IMR-90 (cell line): ENCODE measurements at regions not wholly inside any gene's neighbourhood (a gene's known extent, or its start where the extent isn't known, plus 50 kb on each side); places are given as distances from the start of the nearest gene placed in this dataset. TPM values are rescaled to one million over a fixed set of nuclear protein-coding genes. Genes with fewer than 3 reads are reported as not detected.

Experiments
- ATAC-seq: fragments of 200-7000 bp; cut with Tn5 transposase; 2 replicates; pipeline ENCODE4 v1.9.1; 2020; ENCODE audit warnings: low read depth, mild to moderate bottlenecking, moderate library complexity
- BruUV-seq: library from RNA; stranded (reverse); fragments of 400-500 nt; replicated peaks from 2 replicates; lab custom pipeline; 2021; lab: Mats Ljungman, UMichigan
- CTCF ChIA-PET: fragments of 300-600 bp; formaldehyde crosslinking; extraction: SDS; loops from one replicate; lab custom pipeline; 2021; ENCODE audit warnings: antibody characterized with exemption; lab: Yijun Ruan, JAX
- POLR2A ChIA-PET: fragments of 300-600 bp; sonication (Branson Sonifier 250); formaldehyde crosslinking; loops from one replicate; lab custom pipeline; 2022; ENCODE audit warnings: antibody characterized with exemption; ENCODE audit not compliant: unreplicated experiment; lab: Charles Lee
- DNase-seq: peaks from one replicate; pipeline ENCODE4 v3.0.0; 2013
- H2AFZ ChIP-seq: replicated peaks from 2 replicates; pipeline ENCODE3; 2013; ENCODE audit warnings: low read length, mild to moderate bottlenecking; ENCODE audit not compliant: poor library complexity
- H2AK5ac ChIP-seq: 2 replicates; pipeline ENCODE4 v1.6.1; 2013; ENCODE audit warnings: low read depth, low read length, inconsistent platforms
- H2AK9ac ChIP-seq: replicated peaks from 2 replicates; pipeline ENCODE3; 2013; ENCODE audit warnings: mild to moderate bottlenecking, low read depth, low read length, moderate library complexity; ENCODE audit not compliant: poor library complexity
- H2BK120ac ChIP-seq: 2 replicates; pipeline ENCODE4 v1.6.1; 2013; ENCODE audit warnings: low read depth, low read length, inconsistent platforms
- H2BK15ac ChIP-seq: 3 replicates; pipeline ENCODE4 v1.6.1; 2013; ENCODE audit warnings: low read depth, low read length, inconsistent platforms
- H2BK20ac ChIP-seq: 2 replicates; pipeline ENCODE4 v1.6.1; 2013; ENCODE audit warnings: low read depth, mild to moderate bottlenecking, inconsistent platforms, low read length, moderate library complexity
- H2BK5ac ChIP-seq: 2 replicates; pipeline ENCODE4 v1.6.1; 2013; ENCODE audit warnings: mild to moderate bottlenecking, low read depth, low read length, inconsistent platforms; ENCODE audit not compliant: poor library complexity, severe bottlenecking
- H3K14ac ChIP-seq: replicated peaks from 2 replicates; pipeline ENCODE4 v1.6.1; 2013; ENCODE audit warnings: low read depth, low read length, inconsistent platforms
- H3K18ac ChIP-seq: 2 replicates; pipeline ENCODE4 v1.6.1; 2013; ENCODE audit warnings: low read depth, low read length, control low read depth
- H3K23ac ChIP-seq: 2 replicates; pipeline ENCODE4 v1.6.1; 2013; ENCODE audit warnings: low read depth, low read length, inconsistent platforms
- H3K27ac ChIP-seq: 2 replicates; pipeline ENCODE4 v1.5.1; 2013; ENCODE audit warnings: mild to moderate bottlenecking, control low read depth, low read length; ENCODE audit not compliant: insufficient read depth
- H3K27me3 ChIP-seq: 2 replicates; pipeline ENCODE4 v1.6.1; 2013; ENCODE audit warnings: low read length; ENCODE audit not compliant: control insufficient read depth, insufficient read depth
- H3K36me3 ChIP-seq: 2 replicates; pipeline ENCODE4 v1.6.1; 2013; ENCODE audit warnings: low read length, mixed read lengths; ENCODE audit not compliant: control insufficient read depth, insufficient read depth
- H3K4ac ChIP-seq: 2 replicates; pipeline ENCODE4 v1.6.1; 2013; ENCODE audit warnings: low read depth, low read length, inconsistent platforms
- H3K4me1 ChIP-seq: 2 replicates; pipeline ENCODE4 v1.6.1; 2013; ENCODE audit warnings: low read length, mixed read lengths; ENCODE audit not compliant: control insufficient read depth, insufficient read depth
- H3K4me2 ChIP-seq: 2 replicates; pipeline ENCODE4 v1.6.1; 2013; ENCODE audit warnings: low read depth, mild to moderate bottlenecking, control low read depth, low read length, moderate library complexity
- H3K4me3 ChIP-seq: 2 replicates; pipeline ENCODE4 v1.5.1; 2013; ENCODE audit warnings: low read depth, mild to moderate bottlenecking, control low read depth, low read length, moderate library complexity; ENCODE audit not compliant: insufficient read depth
- H3K56ac ChIP-seq: 2 replicates; pipeline ENCODE4 v1.6.1; 2013; ENCODE audit warnings: low read length, inconsistent platforms; ENCODE audit not compliant: insufficient read depth; ENCODE audit errors: extremely low read depth
- H3K79me1 ChIP-seq, 2 experiments: 2 replicates each; pipeline ENCODE4 v1.6.1; 2013; ENCODE audit warnings: low read length in 2 of 2, inconsistent platforms in 1 of 2, low read depth in 1 of 2
- H3K9ac ChIP-seq: 2 replicates; pipeline ENCODE4 v1.6.1; 2013; ENCODE audit warnings: low read depth, low read length, control low read depth
- H3K9me1 ChIP-seq: 2 replicates; pipeline ENCODE4 v1.6.1; 2013; ENCODE audit warnings: low read length, inconsistent platforms; ENCODE audit not compliant: insufficient read depth
- H3K9me3 ChIP-seq: 2 replicates; pipeline ENCODE4 v1.6.1; 2013; ENCODE audit warnings: low read length; ENCODE audit not compliant: control insufficient read depth, insufficient read depth
- H4K20me1 ChIP-seq: 2 replicates; pipeline ENCODE4 v1.6.1; 2013; ENCODE audit warnings: low read length, inconsistent platforms; ENCODE audit not compliant: insufficient read depth
- H4K5ac ChIP-seq: 2 replicates; pipeline ENCODE4 v1.6.1; 2013; ENCODE audit warnings: mild to moderate bottlenecking, low read depth, low read length, control low read depth
- H4K8ac ChIP-seq, 2 experiments: 2 replicates each; pipeline ENCODE4 v1.6.1; 2013; ENCODE audit warnings: low read depth in 2 of 2, low read length in 2 of 2, control low read depth in 1 of 2, inconsistent platforms in 1 of 2
- H4K91ac ChIP-seq: 2 replicates; pipeline ENCODE4 v1.6.1; 2013; ENCODE audit warnings: low read depth, low read length, inconsistent platforms; ENCODE audit not compliant: insufficient read depth
- CEBPB ChIP-seq: IDR thresholded peaks from 2 replicates; pipeline ENCODE4 v1.6.1; 2012; ENCODE audit warnings: low read depth, low read length, improper control_type of control experiment
- CHD1 ChIP-seq: IDR thresholded peaks from 2 replicates; pipeline ENCODE4 v1.6.1; 2012; ENCODE audit warnings: low read depth, low read length, improper control_type of control experiment
- ELK1 ChIP-seq: fragments of 150-350 bp; IDR thresholded peaks from 2 replicates; pipeline ENCODE4 v1.6.1; 2016; ENCODE audit warnings: low read depth, mild to moderate bottlenecking, low read length, moderate library complexity, borderline replicate concordance
- MAFK ChIP-seq: IDR thresholded peaks from 2 replicates; pipeline ENCODE4 v1.6.1; 2012; ENCODE audit warnings: low read depth, low read length, improper control_type of control experiment
- POLR2A ChIP-seq: IDR thresholded peaks from 2 replicates; pipeline ENCODE4 v1.6.1; 2012; ENCODE audit warnings: mild to moderate bottlenecking, low read depth, low read length
- WGBS, 2 experiments: methylation state at CpG; one replicate each; pipeline versions ENCODE4 v1.1.5 to v1.1.7; 2013; ENCODE audit warnings: missing lambda C conversion rate in 2 of 2; ENCODE audit not compliant: insufficient read length in 1 of 2; ENCODE audit errors: extremely low coverage in 2 of 2; 5-methylcytosine and 5-hydroxymethylcytosine counted together
- dilution Hi-C: fragments of 300-500 bp; cut with HindIII; formaldehyde crosslinking; loops from one replicate; pipeline ENCODE4 v1.14.3; 2018; ENCODE audit warnings: low sequenced_read_pairs; ENCODE audit not compliant: unreplicated experiment
- in situ Hi-C: fragments of 300-500 bp; cut with MboI; formaldehyde crosslinking; loops from 3 replicates; pipeline ENCODE4 v1.14.3; 2019; ENCODE audit warnings: low sequenced_read_pairs, inconsistent platforms, mixed read lengths
- intact Hi-C: fragments of 100-400 bp; cut with micrococcal nuclease; formaldehyde crosslinking; loops from 2 replicates; pipeline ENCODE4 v1.10.0; 2022
- microRNA-seq, 2 experiments: library from miRNA; stranded (forward) in 1 of 2; unstranded in 1 of 2; fragments of 10-50 nt in 1 of 2; fragments of <30 nt in 1 of 2; gene quantifications in 1 of 2; microRNA quantifications in 1 of 2; one replicate each; pipeline versions ENCODE3 to v1.1.0; 2013 to 2020; ENCODE audit not compliant: insufficient read depth in 1 of 2, insufficient read length in 1 of 2, unreplicated experiment in 1 of 2
- small RNA-seq, 5 experiments: library from RNA; depleted of rRNA; stranded (forward); fragments of <200 nt; gene quantifications; one replicate each; pipeline ENCODE3, GENCODE V24; 2012

GRCh38 chrX:44400161-44400560, 56.7 kb upstream of the EFHC2 start:
- Histone ChIP-seq H3K4me2 (no peak overlapping the region), H2BK5ac (no peak overlapping the region)
- CTCF ChIA-PET = no interaction called here

More at GRCh38 chrX:44400161-44400560, 56.7 kb upstream of the EFHC2 start:
- Histone ChIP-seq H3K9ac (no peak overlapping the region), H2BK20ac (no peak overlapping the region), H2BK120ac (no peak overlapping the region), H3K56ac (no peak overlapping the region), H4K8ac (no peak overlapping the region), H3K27me3 (no peaks in the 10 kb centered on the region), H2AK5ac (no peak overlapping the region), H4K91ac (no peak overlapping the region), H3K9me3 (no peaks in the 10 kb centered on the region; the same call in 1 of the 2 replicates), H3K79me1 (no peaks in the 10 kb centered on the region), H4K5ac (no peak overlapping the region), H3K4me3 (no peak overlapping the region), H3K9me1 (no peaks in the 10 kb centered on the region; the same call in 1 of the 2 replicates), H3K4me1 (no peaks in the 10 kb centered on the region), H2AFZ (no peak overlapping the region), H3K36me3 (no peaks in the 10 kb centered on the region), H3K23ac (no peak overlapping the region), H2AK9ac (no peak overlapping the region), H2BK15ac (no peak overlapping the region), H4K20me1 (no peaks in the 10 kb centered on the region), H3K27ac (no peak overlapping the region), H3K4ac (no peak overlapping the region), H3K14ac (no peak overlapping the region), H3K18ac (no peak overlapping the region)
- in situ Hi-C loops (no loop called here), intact Hi-C loops (no loop called here), dilution Hi-C loops (no loop called here)
- TF ChIP-seq MAFK (no peak), CEBPB (no peak), ELK1 (no peak), POLR2A (no peak), CHD1 (no peak)
- DNase-seq (no peak), ATAC-seq (no peak)
- no TSS peak for BruUV-seq
- WGBS, 2 experiments = no CpG with 5 or more reads among the region's 4 CpGs
- POLR2A ChIA-PET = no interaction called here

Small RNAs in the stretch of these regions (microRNA-seq; reads per million reads assigned to microRNA genes)
- gene RF00019 (ENCODE audit: insufficient read depth, insufficient read length) = not detected

Small RNAs in the stretch of these regions (small RNA-seq; reads per million reads assigned to genes)
- 0 reads per million in 5 experiments for gene RF00019
